Mucosa of descending colon (tissue), 3 donors: ENCODE measurements at regions not wholly inside any gene's neighbourhood (a gene's known extent, or its start where the extent isn't known, plus 50 kb on each side); places are given as distances from the start of the nearest gene placed in this dataset.

Source experiments
- ATAC-seq: fragments of 200-7000 bp; cut with Tn5 transposase; one replicate; pipeline ENCODE4 v1.9.1; 2020; ENCODE audit warnings: mild to moderate bottlenecking, moderate library complexity
- DNase-seq, 3 donors: peaks; one replicate each; pipeline ENCODE4 v3.0.0-alpha.2; 2020
- H3K36me3 ChIP-seq: fragments of 200-600 bp; one replicate; pipeline ENCODE4 v1.8.0; 2021; ENCODE audit warnings: low read depth, mild to moderate bottlenecking
- H3K4me1 ChIP-seq: fragments of 200-600 bp; one replicate; pipeline ENCODE4 v1.8.0; 2021; ENCODE audit warnings: low read depth, mild to moderate bottlenecking
- H3K4me3 ChIP-seq: fragments of 200-600 bp; one replicate; pipeline ENCODE4 v1.8.0; 2021; ENCODE audit warnings: mild to moderate bottlenecking
- H3K9me3 ChIP-seq: fragments of 200-600 bp; one replicate; pipeline ENCODE4 v1.8.0; 2021; ENCODE audit warnings: mild to moderate bottlenecking
- intact Hi-C, 2 donors: fragments of 100-400 bp; cut with DNase I in 1 of 2; cut with micrococcal nuclease in 1 of 2; formaldehyde crosslinking; loops; one replicate each; pipeline versions ENCODE4 v1.11.0 to v1.11.1; 2022; cut with DNase I, micrococcal nuclease
- TF ChIP-seq, protein P1 (sequence below): fragments of 200-600 bp; IDR thresholded peaks from one replicate; pipeline ENCODE4 v1.8.0; 2022; ENCODE audit warnings: antibody characterized with exemption, mild to moderate bottlenecking
- donor health status: DM: no; HTN: no; CAD: no; lungs with moderate emphysema.
- donor health status: DM: no; HTN: no; CAD: no.
- donor health status: DM: no; HTN: yes; CAD: no.

DNA sequence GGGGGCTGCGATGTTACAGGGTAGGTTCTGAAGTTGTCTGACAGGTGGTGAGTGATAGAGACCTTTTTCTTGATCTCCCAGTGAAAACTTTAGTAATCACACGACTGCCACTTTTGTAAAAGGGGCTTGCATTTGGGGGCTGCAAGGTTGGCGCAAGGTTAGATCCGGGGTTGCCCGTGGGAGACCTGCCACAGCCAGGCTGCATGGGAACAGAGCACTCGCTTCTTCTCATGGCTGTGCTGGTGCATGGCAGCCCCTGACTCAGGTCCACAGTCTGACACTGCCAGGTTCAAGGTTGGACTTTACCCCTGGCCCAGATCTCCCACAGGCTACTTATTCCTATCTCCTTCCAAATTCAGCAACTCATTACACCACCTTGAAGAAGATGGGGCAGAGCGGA, 1190.4 kb downstream of the UQCRFS1 start:
- Histone ChIP-seq H3K36me3 (no peaks in the 10 kb centered on the region), H3K9me3 (no peaks in the 10 kb centered on the region), H3K4me3 (no peak overlapping the region), H3K4me1 (no peaks in the 10 kb centered on the region)
- ATAC-seq (no peak), DNase-seq (no peak)
- TF ChIP-seq, protein P1, sequence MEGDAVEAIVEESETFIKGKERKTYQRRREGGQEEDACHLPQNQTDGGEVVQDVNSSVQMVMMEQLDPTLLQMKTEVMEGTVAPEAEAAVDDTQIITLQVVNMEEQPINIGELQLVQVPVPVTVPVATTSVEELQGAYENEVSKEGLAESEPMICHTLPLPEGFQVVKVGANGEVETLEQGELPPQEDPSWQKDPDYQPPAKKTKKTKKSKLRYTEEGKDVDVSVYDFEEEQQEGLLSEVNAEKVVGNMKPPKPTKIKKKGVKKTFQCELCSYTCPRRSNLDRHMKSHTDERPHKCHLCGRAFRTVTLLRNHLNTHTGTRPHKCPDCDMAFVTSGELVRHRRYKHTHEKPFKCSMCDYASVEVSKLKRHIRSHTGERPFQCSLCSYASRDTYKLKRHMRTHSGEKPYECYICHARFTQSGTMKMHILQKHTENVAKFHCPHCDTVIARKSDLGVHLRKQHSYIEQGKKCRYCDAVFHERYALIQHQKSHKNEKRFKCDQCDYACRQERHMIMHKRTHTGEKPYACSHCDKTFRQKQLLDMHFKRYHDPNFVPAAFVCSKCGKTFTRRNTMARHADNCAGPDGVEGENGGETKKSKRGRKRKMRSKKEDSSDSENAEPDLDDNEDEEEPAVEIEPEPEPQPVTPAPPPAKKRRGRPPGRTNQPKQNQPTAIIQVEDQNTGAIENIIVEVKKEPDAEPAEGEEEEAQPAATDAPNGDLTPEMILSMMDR = no peak
- intact Hi-C loops = no loop called here

DNA sequence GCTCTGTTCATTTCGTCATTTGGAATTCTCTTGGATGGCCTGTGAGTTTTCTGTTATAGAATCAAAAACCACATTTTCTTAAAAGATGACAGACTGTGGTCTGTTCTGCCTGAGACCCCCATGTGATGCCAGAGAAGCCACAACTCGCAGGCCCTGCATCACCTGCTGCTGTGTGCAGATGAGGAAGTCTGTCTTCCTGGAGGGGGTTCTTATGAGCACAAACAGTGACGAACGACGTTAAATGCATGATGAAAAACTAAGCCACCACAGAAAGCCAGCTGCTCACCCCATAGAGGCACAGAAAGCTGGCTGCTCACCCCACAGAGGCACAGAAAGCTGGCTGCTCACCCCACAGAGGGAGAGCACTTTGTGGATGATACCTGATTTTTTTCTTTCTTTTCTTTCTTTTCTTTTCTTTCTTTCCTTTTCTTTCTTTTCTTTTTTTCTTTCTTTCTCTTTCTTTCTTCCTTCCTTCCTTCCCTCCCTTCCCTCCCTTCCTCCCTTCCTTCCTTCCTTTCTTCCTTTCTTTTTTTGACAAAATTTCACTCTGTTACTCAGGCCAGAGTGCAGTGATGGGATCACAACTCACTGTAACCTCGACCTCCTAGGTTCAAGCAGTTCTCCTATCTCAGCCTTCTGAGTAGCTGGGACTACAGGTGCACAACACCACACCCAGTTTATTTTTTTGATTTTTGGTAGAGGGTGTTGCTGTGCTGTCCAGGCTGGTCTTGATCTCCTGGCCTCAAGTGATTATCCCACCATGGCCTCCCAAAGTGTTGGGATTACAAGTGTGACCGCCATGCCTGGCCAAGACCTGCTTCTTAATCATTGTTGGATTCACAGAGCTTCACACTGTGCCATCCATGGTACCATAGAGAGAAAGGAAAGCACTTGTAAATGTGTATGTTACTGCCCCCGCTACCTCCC, 1191.4 kb downstream of the UQCRFS1 start:
- no peak overlapping the region for H3K4me3 ChIP-seq
- TF ChIP-seq, protein P1 = no peak
- H3K4me1 ChIP-seq = no peaks in the 10 kb centered on the region
- ATAC-seq = no peak
- H3K9me3 ChIP-seq = no peaks in the 10 kb centered on the region
- H3K36me3 ChIP-seq = no peaks in the 10 kb centered on the region
- intact Hi-C loops = no loop called here
- no peak for DNase-seq

DNA sequence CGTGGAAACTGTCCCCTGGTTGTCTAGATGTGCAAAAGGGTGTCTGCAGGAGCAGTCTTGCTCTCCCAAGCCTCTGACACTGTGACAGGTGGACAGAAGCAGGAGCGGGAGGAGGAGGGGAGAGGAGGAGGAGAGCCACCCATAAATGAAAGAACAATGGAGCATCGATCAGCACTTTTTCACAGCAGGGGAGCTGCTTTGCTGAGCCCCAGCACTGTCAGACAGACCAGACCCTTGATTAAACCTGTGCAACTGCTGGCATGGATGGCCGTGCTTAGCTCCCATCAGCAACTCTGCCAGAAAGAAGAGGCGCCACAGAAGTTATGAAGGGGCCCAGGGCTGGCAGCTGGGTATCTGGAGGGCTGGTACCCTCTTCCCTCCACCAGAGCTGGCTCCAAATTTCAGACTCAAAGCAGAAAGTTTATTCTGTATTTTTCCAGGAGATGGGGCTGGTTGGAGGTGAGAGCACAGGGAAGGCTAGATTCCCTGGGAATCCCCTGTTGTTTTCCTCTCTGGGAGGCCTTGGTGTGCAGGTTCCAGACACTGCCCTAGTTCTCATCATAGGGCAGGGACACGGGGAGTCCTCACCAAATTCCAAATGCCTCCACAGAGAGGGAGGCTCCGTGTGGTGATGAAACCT, 1192.2 kb downstream of the UQCRFS1 start:
- H3K9me3 ChIP-seq = no peaks in the 10 kb centered on the region
- ATAC-seq (no peak), DNase-seq (no peak)
- TF ChIP-seq, protein P1 = no peak
- H3K4me1 ChIP-seq = no peaks in the 10 kb centered on the region
- intact Hi-C loops = no loop called here
- no peak overlapping the region for H3K4me3 ChIP-seq
- H3K36me3 ChIP-seq = no peaks in the 10 kb centered on the region

DNA sequence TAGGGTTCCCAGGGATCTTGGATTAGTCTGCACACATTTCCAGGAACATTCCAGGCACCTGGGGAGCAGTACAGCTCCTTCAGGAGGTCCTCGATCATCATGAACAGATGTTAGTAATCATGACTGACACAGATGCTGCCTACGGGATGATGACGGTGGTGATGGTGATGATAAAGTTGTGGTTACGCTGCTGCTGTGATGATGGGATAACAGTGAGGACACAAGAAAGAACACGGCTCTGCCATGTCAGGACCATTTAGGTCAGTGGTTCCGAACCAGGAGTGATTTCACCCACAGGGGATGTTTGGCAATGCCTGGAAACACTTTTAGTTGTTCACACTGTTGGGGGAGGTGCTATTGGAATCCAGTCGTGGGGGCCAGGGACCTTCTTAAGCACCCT, 1193.0 kb downstream of the UQCRFS1 start:
- no peaks in the 10 kb centered on the region for H3K36me3 ChIP-seq
- no peaks in the 10 kb centered on the region for H3K9me3 ChIP-seq
- H3K4me1 ChIP-seq = no peaks in the 10 kb centered on the region
- intact Hi-C loops = no loop called here
- no peak overlapping the region for H3K4me3 ChIP-seq
- ATAC-seq = no peak
- DNase-seq = no peak
- TF ChIP-seq, protein P1 = no peak

DNA sequence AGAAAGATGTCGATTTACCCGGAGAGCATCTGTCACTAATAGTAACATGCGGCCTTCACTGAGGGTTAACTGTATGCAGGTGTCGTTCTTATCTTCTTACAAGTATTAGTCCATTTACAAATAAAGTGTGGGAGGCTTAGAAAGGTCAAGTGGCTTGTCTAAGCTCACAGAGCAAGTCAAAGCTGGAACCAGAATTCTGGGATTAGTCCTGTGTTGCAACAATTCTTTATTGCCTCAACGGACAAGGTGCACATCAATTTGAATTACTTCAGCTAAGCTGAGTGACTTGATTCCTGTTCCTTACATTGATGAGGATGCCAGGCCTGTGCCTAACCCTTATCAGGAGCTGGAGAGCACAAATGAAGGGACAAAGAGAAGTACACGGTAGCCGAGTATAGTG, 1193.6 kb downstream of the UQCRFS1 start:
- DNase-seq (no peak), ATAC-seq (no peak)
- intact Hi-C loops = no loop called here
- Histone ChIP-seq H3K9me3 (no peaks in the 10 kb centered on the region), H3K4me1 (no peaks in the 10 kb centered on the region), H3K4me3 (no peak overlapping the region), H3K36me3 (no peaks in the 10 kb centered on the region)
- TF ChIP-seq, protein P1 = no peak
